ENCODE measurements at regions not wholly inside any gene's neighbourhood (a gene's known extent, or its start where the extent isn't known, plus 50 kb on each side); places are given as distances from the start of the nearest gene placed in this dataset.

GRCh38 chr12:84435682-84436081 is 476.9 kb downstream of the SLC6A15 start:
- TF ChIP-seq CTCF (conservative IDR thresholded peaks at IDR 0.05): no peak
- TF ChIP-seq ZFX (IDR thresholded peaks at IDR 0.05): no peak
